ENCODE measurements at regions not wholly inside any gene's neighbourhood (a gene's known extent, or its start where the extent isn't known, plus 50 kb on each side); places are given as distances from the start of the nearest gene placed in this dataset.
"Not testable (repeated sequence)": the region's sequence is repeated elsewhere in the genome, so short reads cannot be mapped to it uniquely, and the experiment has no call there.

- CTCF ChIA-PET = no interaction called here
- Histone ChIP-seq H3K36me3 (ENCODE audit: control insufficient read depth in 2 of 2, extremely low read depth in 1 of 2, insufficient read depth in 1 of 2, low read length in 1 of 2) (no peaks in the 10 kb centered on the region), H3K4me3 (ENCODE audit: control insufficient read depth in 1 of 2, extremely low read depth in 1 of 2, low read length in 1 of 2) (no peak overlapping the region), H3K27ac (ENCODE audit: low read length) (no peak overlapping the region), H3K9me3 (no peaks in the 10 kb centered on the region), H3K4me1 (ENCODE audit: control insufficient read depth in 1 of 2, extremely low read depth in 1 of 2, insufficient read depth in 2 of 2, low read length in 2 of 2) (no peaks in the 10 kb centered on the region), H3K27me3 (replicated peaks in 1 of 2; ENCODE audit: control insufficient read depth in 2 of 2, extremely low read depth in 1 of 2, insufficient read depth in 2 of 2, low read length in 1 of 2) (peaks cover 0 to 4% of the 10 kb centered on the region in 2 experiments)
- POLR2A ChIA-PET = interaction anchor here (0.6 to 0.7 kb wide), 2 partner anchors 212 to 1034 kb away, joined by 4 to 6 read pairs; no protein-coding TSS in a partner anchor
- ATAC-seq (replicated peaks in 1 of 4) (no peak), DNase-seq (no peak)
- H3K4me1 Mint-ChIP-seq = no peaks in the 10 kb centered on the region
- no peak overlapping the region for H3K27ac Mint-ChIP-seq
- WGBS (ENCODE audit: insufficient coverage) = 23% methylated on average over 3 of the region's 5 CpGs
- H3K9me3 Mint-ChIP-seq = peaks cover 0 to 9% (median 5%) of the 10 kb centered on the region in 3 donors
- H3K27me3 Mint-ChIP-seq = peaks cover 9 to 12% of the 10 kb centered on the region in 2 donors
- H3K4me3 Mint-ChIP-seq = no peak overlapping the region
- H3K36me3 Mint-ChIP-seq = no peaks in the 10 kb centered on the region
Observed at GRCh38 chr5:36777105-36777757, 99.3 kb upstream of the NIPBL start.

- ATAC-seq (replicated peaks in 1 of 4) (no peak), DNase-seq (no peak)
- H3K4me1 ChIP-seq (ENCODE audit: control insufficient read depth in 1 of 2, extremely low read depth in 1 of 2, insufficient read depth in 2 of 2, low read length in 2 of 2) = no peaks in the 10 kb centered on the region
- peaks cover 0 to 4% of the 10 kb centered on the region in 2 experiments for H3K27me3 ChIP-seq (replicated peaks in 1 of 2; ENCODE audit: control insufficient read depth in 2 of 2, extremely low read depth in 1 of 2, insufficient read depth in 2 of 2, low read length in 1 of 2)
- Mint-ChIP-seq H3K27ac (no peak overlapping the region), H3K4me1 (no peaks in the 10 kb centered on the region), H3K4me3 (no peak overlapping the region), H3K27me3 (peaks cover 9 to 12% of the 10 kb centered on the region in 2 donors), H3K9me3 (peaks cover 0 to 9% (median 5%) of the 10 kb centered on the region in 3 donors), H3K36me3 (no peaks in the 10 kb centered on the region)
- H3K4me3 ChIP-seq (ENCODE audit: control insufficient read depth in 1 of 2, extremely low read depth in 1 of 2, low read length in 1 of 2) = no peak overlapping the region
- no peaks in the 10 kb centered on the region for H3K9me3 ChIP-seq
- H3K27ac ChIP-seq (ENCODE audit: low read length) = no peak overlapping the region
- POLR2A ChIA-PET = no interaction called here
- no peaks in the 10 kb centered on the region for H3K36me3 ChIP-seq (ENCODE audit: control insufficient read depth in 2 of 2, extremely low read depth in 1 of 2, insufficient read depth in 1 of 2, low read length in 1 of 2)
- CTCF ChIA-PET = interaction anchor here in 1 of 2 donors (0.7 kb wide), 1 partner anchor 68 kb away, joined by 4 read pairs; no protein-coding TSS in a partner anchor
Observed at GRCh38 chr5:36778336-36778735, 98.2 kb upstream of the NIPBL start.

DNA sequence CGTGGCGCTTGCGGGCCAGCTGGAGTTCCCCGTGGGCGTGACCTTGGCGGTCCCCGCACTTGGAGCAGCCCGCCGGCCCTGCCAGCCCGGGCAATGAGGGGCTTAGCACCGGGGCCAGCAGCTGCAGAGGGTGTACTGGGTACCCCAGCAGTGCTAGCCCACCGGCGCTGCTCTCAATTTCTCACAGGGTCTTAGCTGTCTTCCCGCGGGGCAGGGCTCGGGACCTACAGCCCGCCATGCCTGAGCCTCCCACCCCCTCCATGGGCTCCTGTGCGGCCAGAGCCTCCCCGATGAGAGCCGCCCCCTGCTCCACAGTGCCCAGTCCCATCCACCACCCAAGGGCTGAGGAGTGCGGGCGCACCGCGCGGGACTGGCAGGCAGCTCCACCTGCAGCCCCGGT is 94.0 kb upstream of the NIPBL start:
- H3K36me3 ChIP-seq (ENCODE audit: control insufficient read depth in 2 of 2, extremely low read depth in 1 of 2, insufficient read depth in 1 of 2, low read length in 1 of 2); H3K27ac Mint-ChIP-seq; H3K27me3 Mint-ChIP-seq; DNase-seq; H3K9me3 ChIP-seq; H3K27ac ChIP-seq (ENCODE audit: low read length); H3K9me3 Mint-ChIP-seq; H3K27me3 ChIP-seq (replicated peaks in 1 of 2; ENCODE audit: control insufficient read depth in 2 of 2, extremely low read depth in 1 of 2, insufficient read depth in 2 of 2, low read length in 1 of 2); CTCF ChIA-PET; ATAC-seq (replicated peaks in 1 of 4); H3K36me3 Mint-ChIP-seq; H3K4me1 Mint-ChIP-seq; H3K4me1 ChIP-seq (ENCODE audit: control insufficient read depth in 1 of 2, extremely low read depth in 1 of 2, insufficient read depth in 2 of 2, low read length in 2 of 2); H3K4me3 ChIP-seq (ENCODE audit: control insufficient read depth in 1 of 2, extremely low read depth in 1 of 2, low read length in 1 of 2); POLR2A ChIA-PET; H3K4me3 Mint-ChIP-seq: not testable (repeated sequence)
- WGBS (ENCODE audit: insufficient coverage) = 96% methylated on average over 20 of the region's 26 CpGs

DNA sequence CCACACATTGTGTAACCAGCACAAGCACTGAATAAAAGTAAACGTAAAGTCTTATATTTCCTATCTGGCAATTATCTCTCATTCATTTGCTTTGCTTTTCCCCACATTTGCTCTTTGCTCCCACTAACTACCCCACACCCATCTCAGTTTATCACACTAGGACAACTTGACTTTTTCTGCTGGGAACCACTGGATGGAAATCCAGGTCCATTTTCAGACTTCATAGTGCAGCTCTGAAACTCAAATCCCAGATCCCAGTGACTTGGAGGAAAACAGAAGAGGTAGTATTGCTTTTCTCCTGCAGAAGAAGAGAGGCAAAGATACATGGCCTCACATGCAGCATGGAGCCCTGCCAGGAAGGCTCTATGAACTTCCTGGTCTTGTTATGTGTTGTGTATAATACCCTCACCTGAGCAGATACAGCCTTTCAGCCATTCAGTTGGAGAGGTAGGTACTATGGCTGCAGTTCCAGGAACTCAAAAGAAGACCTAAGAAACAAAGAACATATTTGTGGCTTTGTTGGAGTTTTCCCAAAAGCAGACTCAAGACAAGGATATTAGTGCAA is 90.0 kb upstream of the NIPBL start:
- ChIA-PET CTCF (no interaction called here), POLR2A (no interaction called here)
- Mint-ChIP-seq H3K27me3 (peaks cover 0 to 4% of the 10 kb centered on the region in 2 donors), H3K9me3 (peaks cover 0 to 4% (median 0%) of the 10 kb centered on the region in 3 donors), H3K27ac (no peak overlapping the region), H3K36me3 (no peaks in the 10 kb centered on the region), H3K4me1 (no peaks in the 10 kb centered on the region), H3K4me3 (no peak overlapping the region)
- ATAC-seq (replicated peaks in 1 of 4) = no peak
- H3K4me1 ChIP-seq (ENCODE audit: control insufficient read depth in 1 of 2, extremely low read depth in 1 of 2, insufficient read depth in 2 of 2, low read length in 2 of 2) = no peaks in the 10 kb centered on the region
- H3K36me3 ChIP-seq (ENCODE audit: control insufficient read depth in 2 of 2, extremely low read depth in 1 of 2, insufficient read depth in 1 of 2, low read length in 1 of 2) = no peaks in the 10 kb centered on the region
- no peak for DNase-seq
- WGBS (ENCODE audit: insufficient coverage) = 100% methylated on average over 1 of the region's 1 CpG
- H3K27me3 ChIP-seq (replicated peaks in 1 of 2; ENCODE audit: control insufficient read depth in 2 of 2, extremely low read depth in 1 of 2, insufficient read depth in 2 of 2, low read length in 1 of 2) = no peaks in the 10 kb centered on the region
- no peak overlapping the region for H3K4me3 ChIP-seq (ENCODE audit: control insufficient read depth in 1 of 2, extremely low read depth in 1 of 2, low read length in 1 of 2)
- H3K27ac ChIP-seq (ENCODE audit: low read length) = no peak overlapping the region
- H3K9me3 ChIP-seq = no peaks in the 10 kb centered on the region

DNA sequence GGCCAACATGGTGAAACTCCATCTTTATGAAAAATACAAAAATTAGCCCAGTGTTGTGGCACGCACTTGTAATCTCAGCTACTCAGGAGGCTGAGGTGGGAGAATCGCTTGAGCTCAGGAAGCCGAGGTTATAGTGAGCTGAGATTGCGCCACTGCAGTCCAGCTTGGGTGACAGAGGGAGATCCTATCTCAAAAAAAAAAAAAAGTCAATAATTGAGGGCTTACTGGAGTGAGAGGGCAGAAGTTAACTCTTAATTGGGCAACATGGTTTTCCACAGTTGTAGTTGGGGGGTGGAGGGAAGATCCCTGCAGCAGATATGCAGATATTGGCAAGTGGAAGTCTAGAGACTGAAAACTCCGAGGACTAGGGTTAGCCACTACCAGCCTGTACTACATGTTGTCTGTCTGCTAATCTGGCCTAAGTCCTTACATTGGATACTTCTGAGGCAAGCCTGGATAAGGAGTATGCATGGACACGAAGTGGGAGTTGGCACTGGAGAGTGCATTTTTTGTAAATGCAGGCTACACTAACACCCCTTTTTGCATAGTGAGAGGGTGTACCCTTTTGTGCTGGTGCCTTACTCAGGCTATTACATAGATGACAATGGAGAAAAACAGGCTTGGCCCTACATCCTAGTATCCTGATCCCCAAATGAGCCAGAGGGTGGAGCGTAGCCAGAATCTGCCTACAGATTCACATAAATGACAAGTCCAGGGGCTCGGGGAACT is 89.0 kb upstream of the NIPBL start:
- Mint-ChIP-seq H3K9me3 (peaks cover 0 to 4% (median 0%) of the 10 kb centered on the region in 3 donors), H3K27me3 (peaks cover 5 to 7% of the 10 kb centered on the region in 2 donors), H3K27ac (no peak overlapping the region), H3K4me3 (no peak overlapping the region), H3K36me3 (no peaks in the 10 kb centered on the region), H3K4me1 (no peaks in the 10 kb centered on the region)
- H3K36me3 ChIP-seq (ENCODE audit: control insufficient read depth in 2 of 2, extremely low read depth in 1 of 2, insufficient read depth in 1 of 2, low read length in 1 of 2) = no peaks in the 10 kb centered on the region
- ATAC-seq (replicated peaks in 1 of 4) (no peak), DNase-seq (no peak)
- ChIA-PET CTCF (no interaction called here), POLR2A (no interaction called here)
- H3K4me1 ChIP-seq (ENCODE audit: control insufficient read depth in 1 of 2, extremely low read depth in 1 of 2, insufficient read depth in 2 of 2, low read length in 2 of 2) = no peaks in the 10 kb centered on the region
- H3K4me3 ChIP-seq (ENCODE audit: control insufficient read depth in 1 of 2, extremely low read depth in 1 of 2, low read length in 1 of 2) = no peak overlapping the region
- H3K9me3 ChIP-seq = no peaks in the 10 kb centered on the region
- H3K27ac ChIP-seq (ENCODE audit: low read length) = no peak overlapping the region
- 69% methylated on average over 4 of the region's 8 CpGs for WGBS (ENCODE audit: insufficient coverage)
- no peaks in the 10 kb centered on the region for H3K27me3 ChIP-seq (replicated peaks in 1 of 2; ENCODE audit: control insufficient read depth in 2 of 2, extremely low read depth in 1 of 2, insufficient read depth in 2 of 2, low read length in 1 of 2)

- Histone ChIP-seq H3K27me3 (replicated peaks in 1 of 2; ENCODE audit: control insufficient read depth in 2 of 2, extremely low read depth in 1 of 2, insufficient read depth in 2 of 2, low read length in 1 of 2) (no peaks in the 10 kb centered on the region), H3K27ac (ENCODE audit: low read length) (no peak overlapping the region), H3K4me1 (ENCODE audit: control insufficient read depth in 1 of 2, extremely low read depth in 1 of 2, insufficient read depth in 2 of 2, low read length in 2 of 2) (no peaks in the 10 kb centered on the region), H3K4me3 (ENCODE audit: control insufficient read depth in 1 of 2, extremely low read depth in 1 of 2, low read length in 1 of 2) (no peak overlapping the region), H3K9me3 (no peaks in the 10 kb centered on the region), H3K36me3 (ENCODE audit: control insufficient read depth in 2 of 2, extremely low read depth in 1 of 2, insufficient read depth in 1 of 2, low read length in 1 of 2) (no peaks in the 10 kb centered on the region)
- H3K4me3 Mint-ChIP-seq = no peak overlapping the region
- no peaks in the 10 kb centered on the region for H3K4me1 Mint-ChIP-seq
- ATAC-seq (replicated peaks in 1 of 4) = no peak
- H3K36me3 Mint-ChIP-seq = no peaks in the 10 kb centered on the region
- ChIA-PET POLR2A (no interaction called here), CTCF (interaction anchor here in 1 of 2 donors (1.0 kb wide), 1 partner anchor 156 kb away, joined by 3 read pairs; no protein-coding TSS in a partner anchor)
- H3K27ac Mint-ChIP-seq = no peak overlapping the region
- WGBS (ENCODE audit: insufficient coverage) = no CpG with 5 or more reads among the region's 1 CpG
- H3K27me3 Mint-ChIP-seq = peaks cover 5 to 9% of the 10 kb centered on the region in 2 donors
- no peak for DNase-seq
- no peaks in the 10 kb centered on the region for H3K9me3 Mint-ChIP-seq
Observed at GRCh38 chr5:36790847-36791246, 85.7 kb upstream of the NIPBL start.

Data from T-cell (primary cell).